DOHH2 (cell line): ENCODE measurements at regions not wholly inside any gene's neighbourhood (a gene's known extent, or its start where the extent isn't known, plus 50 kb on each side); places are given as distances from the start of the nearest gene placed in this dataset.

Experiments used
- H3F3A ChIP-seq: fragments of 200-600 bp; sonication (generic), shearing (Covaris generic); 2 replicates; pipeline ENCODE4 v1.6.0; 2016; ENCODE audit warnings: antibody characterized with exemption, mild to moderate bottlenecking; ENCODE audit not compliant: control insufficient read depth, insufficient read depth
- H3K27ac ChIP-seq: fragments of 200-600 bp; sonication (generic); 2 replicates; pipeline ENCODE4 v1.5.1; 2014; ENCODE audit warnings: low read depth, mild to moderate bottlenecking, low read length, moderate library complexity
- H3K27me3 ChIP-seq: fragments of 200-600 bp; sonication (generic); 2 replicates; pipeline ENCODE4 v1.6.1; 2014; ENCODE audit warnings: mild to moderate bottlenecking, low read length, mixed read lengths; ENCODE audit not compliant: control insufficient read depth
- H3K36me3 ChIP-seq: fragments of 200-600 bp; sonication (generic); 2 replicates; pipeline ENCODE4 v1.6.1; 2014; ENCODE audit warnings: mild to moderate bottlenecking, low read length, moderate library complexity, mixed read lengths; ENCODE audit not compliant: control insufficient read depth
- H3K4me1 ChIP-seq: fragments of 200-600 bp; sonication (generic); 2 replicates; pipeline ENCODE4 v1.6.1; 2014; ENCODE audit warnings: mild to moderate bottlenecking, low read length, mixed read lengths; ENCODE audit not compliant: control insufficient read depth
- H3K4me2 ChIP-seq: fragments of 200-600 bp; sonication (generic); 2 replicates; pipeline ENCODE4 v1.6.0; 2014; ENCODE audit warnings: mild to moderate bottlenecking, low read length, moderate library complexity
- H3K4me3 ChIP-seq: fragments of 200-600 bp; sonication (generic); 2 replicates; pipeline ENCODE4 v1.5.1; 2014; ENCODE audit warnings: mild to moderate bottlenecking, low read length, mixed read lengths
- H3K79me2 ChIP-seq: fragments of 200-600 bp; sonication (generic); 2 replicates; pipeline ENCODE4 v1.6.1; 2014; ENCODE audit warnings: mild to moderate bottlenecking, low read length, mixed read lengths; ENCODE audit not compliant: control insufficient read depth
- H3K9me2 ChIP-seq: fragments of 200-600 bp; sonication (generic); replicated peaks from 2 replicates; pipeline ENCODE4 v1.6.1; 2014; ENCODE audit warnings: mild to moderate bottlenecking, low read length, mixed read lengths; ENCODE audit not compliant: control insufficient read depth
- H3K9me3 ChIP-seq: fragments of 200-600 bp; sonication (generic); 2 replicates; pipeline ENCODE4 v1.6.1; 2014; ENCODE audit warnings: antibody characterized with exemption, low read length, mixed read lengths; ENCODE audit not compliant: control insufficient read depth, insufficient read depth
- H4K20me1 ChIP-seq: fragments of 200-600 bp; sonication (generic); 2 replicates; pipeline ENCODE4 v1.6.0; 2014; ENCODE audit warnings: low read depth, mild to moderate bottlenecking, antibody characterized with exemption, low read length, moderate library complexity; ENCODE audit not compliant: control insufficient read depth, insufficient read depth
- CTCF ChIP-seq: fragments of 200-600 bp; sonication (generic); IDR thresholded peaks from one replicate; pipeline ENCODE4 v1.5.1; 2014; ENCODE audit warnings: antibody characterized with exemption, mild to moderate bottlenecking, low read depth, low read length; ENCODE audit not compliant: poor library complexity, severe bottlenecking
- EZH2phosphoT487 ChIP-seq: fragments of 200-600 bp; sonication (generic); IDR thresholded peaks from 2 replicates; pipeline ENCODE4 v1.6.1; 2017; ENCODE audit warnings: borderline replicate concordance, mild to moderate bottlenecking, antibody characterized with exemption, low read length, moderate library complexity, mixed read lengths

- H4K20me1 ChIP-seq, result no peaks in the 10 kb centered on the region
- H3F3A ChIP-seq, result no peaks in the 10 kb centered on the region; the same call in none of the 2 replicates
- H3K79me2 ChIP-seq, result no peaks in the 10 kb centered on the region
- peaks cover 22% of the 10 kb centered on the region for H3K9me3 ChIP-seq
- peaks cover 78% of the 10 kb centered on the region for H3K4me1 ChIP-seq
- H3K9me2 ChIP-seq, result no peaks in the 10 kb centered on the region
- peak overlapping the region; percentile 31 for H3K4me2 ChIP-seq
- peak overlapping the region; percentile 18 for H3K4me3 ChIP-seq
- no peaks in the 10 kb centered on the region for H3K27me3 ChIP-seq
- peak overlapping the region; percentile 59 for H3K27ac ChIP-seq
- peaks cover 20% of the 10 kb centered on the region for H3K36me3 ChIP-seq
- TF ChIP-seq EZH2phosphoT487, result no peak
- no peak for TF ChIP-seq CTCF
Observed at GRCh38 chr2:6352247-6352646, 513.5 kb downstream of the CMPK2 start.

DNA sequence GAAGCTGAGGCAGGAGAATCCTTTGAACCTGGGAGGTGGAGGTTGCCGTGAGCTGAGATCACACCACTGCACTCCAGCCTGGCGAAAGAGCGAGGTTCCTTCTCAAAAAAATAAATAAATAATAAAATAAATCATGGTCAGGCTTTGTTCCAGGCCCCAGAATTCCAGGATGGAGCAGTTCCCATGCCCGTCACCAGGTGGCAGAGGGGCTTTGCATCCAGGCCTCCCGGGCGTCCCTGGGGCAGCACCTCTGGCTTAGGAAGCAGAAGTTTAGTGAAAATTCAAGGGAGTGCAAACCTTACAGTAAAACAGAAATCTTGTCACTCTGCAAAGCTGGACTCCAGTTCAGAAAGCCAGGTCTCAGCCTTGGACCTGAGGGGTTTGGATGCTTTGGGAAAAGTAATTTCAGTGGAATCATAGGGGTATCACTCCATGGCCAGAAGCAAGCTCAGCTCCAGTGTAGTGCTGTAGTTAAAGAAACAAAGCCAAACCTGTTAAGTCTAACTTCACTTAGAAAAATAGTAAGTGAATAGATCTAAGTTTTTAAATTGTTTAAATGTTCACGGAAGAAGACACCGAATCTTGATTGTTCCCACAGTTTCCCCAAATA, 512.7 kb downstream of the CMPK2 start:
- Histone ChIP-seq H3K36me3 (peaks cover 16% of the 10 kb centered on the region), H3K4me2 (peak overlapping the region; percentile 39), H3K9me2 (no peaks in the 10 kb centered on the region), H3K4me1 (peaks cover 74% of the 10 kb centered on the region), H3K9me3 (peaks cover 20% of the 10 kb centered on the region), H3K27ac (peak overlapping the region; percentile 59), H3K79me2 (no peaks in the 10 kb centered on the region), H3F3A (no peaks in the 10 kb centered on the region; the same call in none of the 2 replicates), H3K27me3 (no peaks in the 10 kb centered on the region), H4K20me1 (no peaks in the 10 kb centered on the region), H3K4me3 (peak overlapping the region; percentile 1; the same call in 1 of the 2 replicates)
- no peak for TF ChIP-seq CTCF
- TF ChIP-seq EZH2phosphoT487, result no peak

- Histone ChIP-seq H3K9me2 (no peaks in the 10 kb centered on the region), H3K36me3 (peaks cover 11% of the 10 kb centered on the region), H3F3A (no peaks in the 10 kb centered on the region; the same call in none of the 2 replicates), H3K27ac (peak overlapping the region; percentile 59), H3K27me3 (no peaks in the 10 kb centered on the region), H3K4me3 (peak overlapping the region; percentile 1; the same call in 1 of the 2 replicates), H3K4me1 (peaks cover 71% of the 10 kb centered on the region), H3K4me2 (peak overlapping the region; percentile 39), H3K79me2 (no peaks in the 10 kb centered on the region), H4K20me1 (no peaks in the 10 kb centered on the region), H3K9me3 (peaks cover 20% of the 10 kb centered on the region)
- TF ChIP-seq EZH2phosphoT487, result no peak
- no peak for TF ChIP-seq CTCF
Observed at GRCh38 chr2:6353669-6354068, 512.0 kb downstream of the CMPK2 start.
